ENCODE measurements at regions not wholly inside any gene's neighbourhood (a gene's known extent, or its start where the extent isn't known, plus 50 kb on each side); places are given as distances from the start of the nearest gene placed in this dataset.

GRCh38 chr18:34978533-34978893 is 62.7 kb upstream of the MAPRE2 start:
- Histone ChIP-seq H2AFZ (ENCODE audit: low read depth) (peak overlapping the region; percentile 97), H3K4me3 (IDR thresholded peaks at IDR 0.05; ENCODE audit: insufficient read depth, low read depth, low read length) (no peak overlapping the region), H4K20me1 (ENCODE audit: insufficient read depth) (no peaks in the 10 kb centered on the region), H3K4me2 (peak overlapping the region; percentile 93), H3K27ac (peak overlapping the region; percentile 17; the same call in 1 of the 2 replicates), H3K36me3 (ENCODE audit: insufficient read depth) (no peaks in the 10 kb centered on the region), H3K27me3 (ENCODE audit: insufficient read depth, low read depth) (no peaks in the 10 kb centered on the region; the same call in 1 of the 2 replicates), H3K79me2 (ENCODE audit: insufficient read depth, low read depth) (no peaks in the 10 kb centered on the region), H3K4me1 (ENCODE audit: low read depth, poor library complexity, severe bottlenecking) (peaks cover 12% of the 10 kb centered on the region), H3K9ac (peak overlapping the region; percentile 38; the same call in 1 of the 2 replicates)
- no peak for TF ChIP-seq CTCF (conservative IDR thresholded peaks at IDR 0.05; ENCODE audit: low read depth, low read length)

- Histone ChIP-seq H3K27ac (peak overlapping the region; percentile 17; the same call in 1 of the 2 replicates), H3K4me1 (ENCODE audit: low read depth, poor library complexity, severe bottlenecking) (peaks cover 12% of the 10 kb centered on the region), H3K4me3 (IDR thresholded peaks at IDR 0.05; ENCODE audit: insufficient read depth, low read depth, low read length) (no peak overlapping the region), H3K27me3 (ENCODE audit: insufficient read depth, low read depth) (no peaks in the 10 kb centered on the region; the same call in 1 of the 2 replicates), H3K79me2 (ENCODE audit: insufficient read depth, low read depth) (no peaks in the 10 kb centered on the region), H3K9ac (peak overlapping the region; percentile 38; the same call in 1 of the 2 replicates), H2AFZ (ENCODE audit: low read depth) (peak overlapping the region; percentile 97), H3K36me3 (ENCODE audit: insufficient read depth) (no peaks in the 10 kb centered on the region), H3K4me2 (peak overlapping the region; percentile 93), H4K20me1 (ENCODE audit: insufficient read depth) (no peaks in the 10 kb centered on the region)
- no peak for TF ChIP-seq CTCF (conservative IDR thresholded peaks at IDR 0.05; ENCODE audit: low read depth, low read length)
Measured at GRCh38 chr18:34978953-34979608, 62.1 kb upstream of the MAPRE2 start.

- H2AFZ ChIP-seq (ENCODE audit: low read depth): no peak overlapping the region
- H3K27me3 ChIP-seq (ENCODE audit: insufficient read depth, low read depth): no peaks in the 10 kb centered on the region
- H3K79me2 ChIP-seq (ENCODE audit: insufficient read depth, low read depth): no peaks in the 10 kb centered on the region
- H3K9ac ChIP-seq: no peak overlapping the region
- H3K4me1 ChIP-seq (ENCODE audit: low read depth, poor library complexity, severe bottlenecking): peaks cover 8% of the 10 kb centered on the region
- H4K20me1 ChIP-seq (ENCODE audit: insufficient read depth): no peaks in the 10 kb centered on the region
- H3K27ac ChIP-seq: no peak overlapping the region
- H3K4me3 ChIP-seq (IDR thresholded peaks at IDR 0.05; ENCODE audit: insufficient read depth, low read depth, low read length): no peak overlapping the region
- H3K36me3 ChIP-seq (ENCODE audit: insufficient read depth): no peaks in the 10 kb centered on the region
- H3K4me2 ChIP-seq: no peak overlapping the region
- no peak for TF ChIP-seq CTCF (conservative IDR thresholded peaks at IDR 0.05; ENCODE audit: low read depth, low read length)
Measured at GRCh38 chr18:34981487-34981886, 59.7 kb upstream of the MAPRE2 start.

GRCh38 chr18:34985963-34986362 is 55.2 kb upstream of the MAPRE2 start:
- Histone ChIP-seq H3K36me3 (ENCODE audit: insufficient read depth) (no peaks in the 10 kb centered on the region), H3K27ac (no peak overlapping the region), H4K20me1 (ENCODE audit: insufficient read depth) (no peaks in the 10 kb centered on the region), H3K9ac (no peak overlapping the region), H3K79me2 (ENCODE audit: insufficient read depth, low read depth) (no peaks in the 10 kb centered on the region), H3K4me2 (no peak overlapping the region), H3K4me1 (ENCODE audit: low read depth, poor library complexity, severe bottlenecking) (no peaks in the 10 kb centered on the region), H3K4me3 (IDR thresholded peaks at IDR 0.05; ENCODE audit: insufficient read depth, low read depth, low read length) (no peak overlapping the region), H2AFZ (ENCODE audit: low read depth) (no peak overlapping the region), H3K27me3 (ENCODE audit: insufficient read depth, low read depth) (no peaks in the 10 kb centered on the region)
- no peak for TF ChIP-seq CTCF (conservative IDR thresholded peaks at IDR 0.05; ENCODE audit: low read depth, low read length)
